ENCODE measurements at regions not wholly inside any gene's neighbourhood (a gene's known extent, or its start where the extent isn't known, plus 50 kb on each side); places are given as distances from the start of the nearest gene placed in this dataset.

DNA sequence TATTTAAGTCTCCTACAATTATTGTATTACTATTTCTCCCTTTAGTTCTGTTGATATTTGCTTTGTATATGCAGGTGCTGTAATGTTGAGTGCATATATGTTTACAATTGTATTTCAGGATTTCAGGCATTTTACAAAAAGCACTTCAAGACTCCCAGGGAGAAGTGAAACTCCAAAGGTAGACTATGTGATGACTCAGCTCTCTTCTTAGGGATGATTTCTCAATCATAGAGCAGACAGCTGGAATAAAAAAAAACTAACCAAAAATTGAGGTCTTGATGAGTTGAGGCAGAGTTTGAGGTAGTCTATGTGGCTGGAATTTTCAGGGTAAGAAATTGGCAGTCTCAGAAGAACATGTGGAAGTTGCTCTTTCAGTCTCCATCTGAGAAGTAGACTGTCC lies 786.1 kb downstream of the TFAP2A start:
- H3K27ac ChIP-seq: no peak overlapping the region
- ATAC-seq: no peak
- no peak for TF ChIP-seq CTCF (IDR thresholded peaks at IDR 0.05)
- H3K4me1 ChIP-seq: no peaks in the 10 kb centered on the region
- no peaks in the 10 kb centered on the region for H3K27me3 ChIP-seq
- intact Hi-C loops (cut with DNase I): no loop called here
- H3K9me3 ChIP-seq: peaks cover 0 to 79% (median 7%) of the 10 kb centered on the region in 11 donors
- DNase-seq: no peak
- H3K36me3 ChIP-seq: no peaks in the 10 kb centered on the region
- no peak overlapping the region for H3K4me3 ChIP-seq

- Histone ChIP-seq H3K27ac (no peak overlapping the region), H3K36me3 (no peaks in the 10 kb centered on the region), H3K4me3 (no peak overlapping the region), H3K9me3 (peaks cover 0 to 79% (median 7%) of the 10 kb centered on the region in 11 donors), H3K4me1 (no peaks in the 10 kb centered on the region), H3K27me3 (no peaks in the 10 kb centered on the region)
- TF ChIP-seq CTCF (IDR thresholded peaks at IDR 0.05): no peak
- DNase-seq: no peak
- intact Hi-C loops (cut with DNase I): no loop called here
- WGBS, 2 donors: 62 to 71% methylated on average over 3 of the region's 3 CpGs
- no peak for ATAC-seq
These were observed 787.0 kb downstream of the TFAP2A start for GRCh38 chr6:9627916-9628315.

GRCh38 chr6:9623985-9624384 lies 790.9 kb downstream of the TFAP2A start:
- intact Hi-C loops (cut with DNase I): no loop called here
- Histone ChIP-seq H3K27me3 (no peaks in the 10 kb centered on the region), H3K4me3 (no peak overlapping the region), H3K9me3 (peaks cover 0 to 43% (median 7%) of the 10 kb centered on the region in 11 donors), H3K27ac (no peak overlapping the region), H3K4me1 (no peaks in the 10 kb centered on the region), H3K36me3 (no peaks in the 10 kb centered on the region)
- ATAC-seq: no peak
- DNase-seq: no peak
- TF ChIP-seq CTCF (IDR thresholded peaks at IDR 0.05): no peak
- 62 to 65% methylated on average over 3 of the region's 3 CpGs for WGBS, 2 donors

GRCh38 chr6:9623228-9623832 lies 791.5 kb downstream of the TFAP2A start:
- peaks cover 0 to 38% (median 7%) of the 10 kb centered on the region in 11 donors for H3K9me3 ChIP-seq
- no peak for DNase-seq
- no peak overlapping the region for H3K4me3 ChIP-seq
- H3K4me1 ChIP-seq: no peaks in the 10 kb centered on the region
- 82 to 84% methylated on average over 8 of the region's 8 CpGs for WGBS, 2 donors
- ATAC-seq: no peak
- no peaks in the 10 kb centered on the region for H3K36me3 ChIP-seq
- no peak overlapping the region for H3K27ac ChIP-seq
- intact Hi-C loops (cut with DNase I): no loop called here
- no peaks in the 10 kb centered on the region for H3K27me3 ChIP-seq
- TF ChIP-seq CTCF (IDR thresholded peaks at IDR 0.05): no peak
